Right kidney (tissue), 1 donor: ENCODE measurements at regions not wholly inside any gene's neighbourhood (a gene's known extent, or its start where the extent isn't known, plus 50 kb on each side); places are given as distances from the start of the nearest gene placed in this dataset.

Source experiments
- DNase-seq: peaks from one replicate; pipeline ENCODE4 v3.0.0-alpha.2; 2016

DNA sequence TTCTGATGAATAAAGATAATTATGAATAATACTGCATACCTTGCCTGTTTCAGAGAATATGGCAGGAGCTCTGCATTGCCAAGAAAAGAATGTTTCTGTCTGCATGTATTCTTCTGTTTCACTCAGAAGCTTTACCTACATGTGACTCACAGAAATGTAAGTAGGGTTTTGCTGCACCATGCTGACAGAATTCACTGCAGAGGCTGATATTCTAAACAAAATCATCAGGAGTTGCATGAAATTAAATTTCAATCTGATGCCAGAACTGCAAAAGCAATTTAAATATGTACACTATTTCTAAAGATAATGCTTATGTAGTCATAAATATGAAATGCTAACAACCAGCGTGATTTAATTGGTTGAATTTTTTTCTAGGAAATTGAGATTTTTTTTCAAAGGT is 332.8 kb upstream of the FSHR start:
- DNase-seq = no peak

DNA sequence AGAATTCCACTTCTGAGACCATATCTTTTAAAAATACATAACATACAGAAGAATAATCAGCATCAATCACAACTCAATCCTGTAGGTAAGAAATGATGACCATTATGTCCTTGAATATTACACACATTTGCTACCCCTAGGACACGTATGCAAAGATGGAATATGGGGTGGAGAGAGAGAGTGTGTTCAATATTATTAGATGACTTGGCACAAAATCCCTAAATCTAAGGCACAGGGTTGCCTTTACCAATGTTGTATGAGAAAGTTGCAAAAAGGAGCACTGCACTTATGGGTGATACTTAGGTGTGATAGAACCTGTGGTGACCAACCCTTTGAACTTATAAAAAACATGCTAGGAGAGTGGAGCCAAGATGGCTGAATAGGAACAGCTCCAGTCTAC is 326.2 kb upstream of the FSHR start:
- DNase-seq = no peak

DNA sequence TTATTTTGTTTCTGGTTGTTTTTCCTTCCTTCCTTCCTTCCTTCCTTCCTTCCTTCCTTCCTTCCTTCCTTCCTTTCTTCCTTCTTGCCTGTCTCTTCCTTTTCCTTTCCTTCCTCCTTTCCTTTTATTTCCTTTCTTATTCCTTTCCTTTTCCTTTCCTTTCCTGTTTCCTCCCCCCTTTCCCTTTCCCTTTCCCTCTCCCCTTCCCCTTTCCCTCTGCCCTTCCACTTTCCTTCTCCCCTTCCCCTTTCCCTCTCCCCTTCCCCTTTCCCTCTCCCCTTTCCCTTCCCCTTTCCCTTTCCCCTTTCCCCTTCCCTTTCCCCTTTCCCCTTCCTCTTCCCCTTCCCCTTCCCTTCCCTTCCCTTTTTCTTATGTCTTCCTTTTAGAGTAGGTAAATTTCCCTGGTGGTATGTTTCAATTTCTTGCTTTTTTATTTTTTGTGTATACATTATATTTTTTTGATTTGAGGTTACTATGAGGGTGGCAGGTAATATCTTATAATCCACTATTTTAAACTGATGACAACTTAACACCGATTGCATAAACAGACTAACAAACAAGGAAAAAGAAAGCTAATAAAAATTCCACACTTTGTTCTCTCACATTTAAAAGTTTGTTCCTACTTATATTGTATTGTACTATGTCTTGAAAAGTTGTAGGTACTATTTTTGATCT is 311.0 kb upstream of the FSHR start:
- no peak for DNase-seq

DNA sequence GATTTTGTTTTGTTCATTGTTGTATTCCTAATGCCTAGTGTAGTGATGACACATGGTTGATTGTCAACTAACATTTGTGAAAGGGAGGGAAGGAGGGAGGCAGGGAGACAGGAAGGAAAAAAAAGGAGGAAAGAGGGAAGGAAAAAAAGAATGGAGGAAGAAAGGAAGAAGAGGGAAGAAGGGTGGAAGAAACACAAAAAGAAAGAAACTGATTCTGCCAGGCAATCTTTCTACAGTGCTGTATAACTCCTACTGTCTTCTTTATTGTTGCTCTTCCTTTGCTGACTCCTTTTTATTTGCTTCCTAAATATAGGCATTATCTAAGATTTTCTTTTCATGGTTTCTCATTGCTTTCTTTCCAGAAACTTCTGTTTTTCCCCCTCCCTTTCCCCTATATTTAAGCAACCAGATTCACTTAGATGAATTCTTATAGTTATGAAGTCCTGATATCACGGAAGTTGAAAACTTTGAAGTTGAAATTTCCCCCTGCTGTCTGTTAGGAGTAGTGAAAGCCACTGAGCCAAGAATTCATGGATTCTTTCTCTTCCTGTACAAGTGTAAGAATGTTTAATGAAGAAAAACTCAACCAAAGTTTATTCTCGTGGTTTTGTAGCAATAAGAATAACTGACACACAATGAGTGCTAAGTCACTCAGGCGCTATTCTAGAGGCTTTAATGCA is 305.1 kb upstream of the FSHR start:
- DNase-seq = no peak

DNA sequence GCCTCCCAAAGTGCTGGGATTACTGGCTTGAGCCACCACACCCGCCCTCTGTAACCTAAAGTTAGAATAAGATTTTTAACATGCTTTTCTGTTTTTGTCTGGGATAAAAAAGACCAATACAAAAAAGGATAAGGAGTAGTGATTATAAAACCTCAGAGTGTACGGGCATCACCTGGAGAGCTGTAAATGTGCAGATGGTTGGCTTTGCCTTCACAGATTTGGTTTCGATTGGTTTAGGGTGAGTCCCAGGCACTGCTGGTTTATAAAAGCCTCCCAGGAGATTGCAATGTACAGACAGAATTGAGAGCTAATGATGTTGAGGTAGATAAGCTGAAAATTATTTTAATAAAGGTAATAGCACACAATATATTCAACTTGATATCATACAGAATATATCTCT is 289.7 kb upstream of the FSHR start:
- no peak for DNase-seq

DNA sequence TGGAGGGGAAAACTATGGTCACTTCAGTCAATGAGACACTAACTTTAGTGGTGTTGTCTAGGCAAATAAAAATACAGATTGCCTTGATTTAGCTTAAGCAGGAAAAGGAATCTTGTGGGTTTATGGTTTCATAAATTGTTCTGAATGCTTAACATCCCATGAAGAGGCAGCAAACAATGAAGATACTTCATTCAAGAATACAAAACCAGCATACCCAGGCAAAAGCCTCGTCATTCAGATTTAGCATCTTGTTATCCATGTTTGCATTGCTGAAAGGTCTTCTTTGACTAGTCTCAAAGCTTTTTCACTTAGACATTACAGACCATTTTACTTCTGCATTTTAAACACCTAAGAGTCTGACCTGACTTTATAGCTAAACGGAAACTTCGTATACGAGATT is 272.7 kb upstream of the FSHR start:
- no peak for DNase-seq

DNA sequence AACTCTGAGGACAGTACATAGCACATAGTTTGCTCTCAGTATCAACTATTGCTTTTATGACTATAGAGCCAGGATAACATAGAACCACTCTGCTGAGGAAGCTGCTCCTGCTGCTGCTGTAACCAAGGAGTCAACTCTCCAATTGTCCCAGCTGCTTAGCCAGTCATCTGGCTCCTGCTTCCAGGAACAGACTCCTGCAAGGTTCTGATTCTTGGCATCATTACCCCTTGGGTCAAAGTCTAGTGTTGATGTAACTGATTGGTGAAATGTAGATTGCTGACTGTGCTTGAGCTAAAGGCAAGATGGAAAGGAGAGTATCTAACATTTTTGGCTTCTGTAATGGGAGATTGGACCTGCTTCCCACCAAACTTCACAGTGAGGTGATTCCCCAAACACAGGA is 261.9 kb upstream of the FSHR start:
- DNase-seq = no peak

DNA sequence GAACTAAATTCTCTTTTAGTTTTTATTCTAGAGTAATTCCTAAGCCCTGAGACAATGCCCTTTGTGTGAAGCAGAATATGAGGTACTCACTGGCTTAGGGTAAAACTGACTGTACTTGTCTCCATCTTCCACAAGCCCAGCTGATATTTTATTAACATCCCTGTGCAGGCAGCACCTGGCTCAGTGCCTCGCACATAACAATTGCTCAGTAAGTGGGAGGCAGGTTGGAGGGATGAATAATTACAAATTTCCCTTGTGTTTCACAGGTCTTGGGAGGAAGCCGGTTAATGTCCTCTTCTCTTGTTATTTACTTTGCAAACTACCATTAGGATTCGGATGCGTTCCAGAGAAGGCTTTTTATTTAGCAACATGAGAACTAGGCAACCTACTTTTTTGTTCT is 249.8 kb upstream of the FSHR start:
- no peak for DNase-seq

DNA sequence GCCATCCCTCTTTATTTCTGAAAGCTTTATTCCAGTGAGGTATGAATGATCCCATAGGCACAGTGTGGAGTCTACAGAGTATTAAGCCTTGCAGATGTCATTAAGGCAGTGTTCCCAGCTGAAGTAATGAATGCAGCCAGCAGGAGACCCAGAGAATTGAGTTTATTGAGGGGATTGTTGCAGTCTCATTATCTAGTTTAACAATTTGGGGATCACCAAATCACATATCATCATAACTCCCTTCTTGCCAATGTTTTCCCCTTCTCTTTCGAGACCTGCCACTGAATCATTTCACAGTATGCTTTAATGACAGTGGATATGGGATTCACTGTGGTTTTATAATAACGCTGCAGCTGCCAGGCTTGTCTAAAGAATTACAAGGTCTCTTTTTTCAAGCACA is 249.3 kb upstream of the FSHR start:
- no peak for DNase-seq

DNA sequence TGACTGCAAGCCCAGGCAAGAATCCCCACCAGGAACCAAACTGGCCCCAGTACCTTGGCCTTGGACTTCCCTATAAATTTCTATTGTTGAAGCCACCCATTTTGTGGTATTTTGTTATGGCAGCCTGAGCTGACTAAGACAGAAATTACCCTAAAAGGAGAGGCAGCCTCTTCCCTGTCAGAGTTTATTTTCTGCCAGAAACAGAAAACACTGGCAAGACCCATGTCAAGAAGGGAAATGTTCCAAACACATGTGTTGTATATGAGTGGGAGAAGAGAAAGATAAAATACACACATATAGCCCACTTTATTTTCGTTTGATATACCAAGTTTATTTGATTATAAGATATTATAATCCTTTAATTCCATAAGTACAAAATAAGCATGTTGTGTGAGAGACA is 225.1 kb upstream of the FSHR start:
- no peak for DNase-seq

DNA sequence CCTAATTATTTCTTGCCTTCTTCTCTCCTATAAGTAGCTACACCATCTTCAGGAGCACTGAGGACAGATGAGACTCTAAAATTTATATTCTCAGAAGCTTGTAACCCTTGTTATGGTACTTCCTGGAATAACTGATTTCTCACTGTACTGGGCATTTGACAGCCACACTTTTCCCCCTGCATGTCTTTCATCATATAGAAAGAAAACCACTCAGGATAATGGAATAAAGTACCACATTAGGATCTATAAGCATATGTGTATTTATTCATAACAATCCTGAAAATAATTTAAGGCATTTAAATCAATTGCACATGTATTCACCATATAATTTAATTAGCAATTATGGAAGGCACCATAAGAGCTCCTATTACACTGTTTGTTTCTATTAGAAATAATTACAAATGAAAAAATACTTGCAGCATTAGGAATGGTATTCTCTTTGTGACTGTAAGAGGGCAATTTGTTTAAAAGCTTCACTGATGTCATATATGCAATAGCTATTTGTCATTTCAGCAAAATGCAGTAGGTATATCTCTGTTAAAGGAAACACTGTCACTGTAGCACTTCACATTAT is 216.9 kb upstream of the FSHR start:
- DNase-seq = no peak

DNA sequence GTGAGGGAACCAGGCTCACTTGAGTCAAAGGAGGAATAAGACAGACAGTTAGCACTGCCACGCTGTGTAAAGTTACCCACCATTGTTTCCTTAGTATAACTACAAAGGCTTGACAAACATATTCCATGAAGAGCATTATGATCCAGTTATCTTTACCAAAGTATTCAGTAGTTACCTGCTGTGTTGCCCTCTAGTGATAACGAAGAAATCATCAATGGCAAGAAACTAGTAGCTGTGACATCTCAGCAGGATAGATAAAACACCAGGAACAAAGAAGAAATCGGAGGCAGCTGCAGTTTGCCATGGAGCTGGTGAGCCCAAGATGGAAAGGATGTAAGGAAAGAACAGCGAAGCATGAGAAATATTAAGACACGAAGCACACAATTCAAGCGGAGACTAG is 215.3 kb upstream of the FSHR start:
- no peak for DNase-seq

DNA sequence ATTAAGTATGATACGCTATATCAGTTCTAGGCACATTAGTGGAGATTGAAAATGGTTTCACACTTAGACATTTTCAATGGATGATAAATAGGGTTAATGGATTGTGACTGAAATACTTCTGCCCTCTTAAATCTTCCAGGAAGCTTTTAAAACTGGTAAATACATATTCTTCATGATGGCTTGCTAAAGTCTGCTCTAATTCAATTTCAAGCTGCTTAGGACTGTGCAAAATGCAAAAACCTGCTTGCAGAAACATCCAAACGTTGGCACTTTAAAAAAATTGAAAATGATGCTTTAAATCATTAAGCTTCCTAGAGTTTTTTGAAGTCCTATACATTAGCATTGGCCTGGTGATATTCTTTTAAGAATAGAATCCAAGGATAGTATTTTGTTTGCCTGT is 214.8 kb upstream of the FSHR start:
- no peak for DNase-seq

DNA sequence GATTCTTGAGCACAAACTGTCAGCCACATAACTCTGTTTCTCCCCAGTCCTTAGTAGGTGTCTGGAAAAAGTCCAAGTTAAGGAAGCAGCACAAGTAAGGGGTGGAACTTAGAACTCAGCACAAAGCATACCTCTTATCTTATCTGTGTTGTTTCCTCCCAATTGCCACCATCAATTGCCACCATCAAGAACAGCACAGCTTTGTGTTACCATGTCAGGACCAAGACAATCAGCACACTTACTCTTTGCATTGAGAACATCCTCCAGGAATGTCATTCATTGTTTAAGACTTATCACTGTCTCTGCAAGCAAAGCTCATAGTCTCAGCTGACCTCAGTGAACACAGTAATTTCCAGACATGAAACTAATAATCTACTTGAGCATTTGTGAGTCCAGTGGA is 212.7 kb upstream of the FSHR start:
- DNase-seq = no peak

DNA sequence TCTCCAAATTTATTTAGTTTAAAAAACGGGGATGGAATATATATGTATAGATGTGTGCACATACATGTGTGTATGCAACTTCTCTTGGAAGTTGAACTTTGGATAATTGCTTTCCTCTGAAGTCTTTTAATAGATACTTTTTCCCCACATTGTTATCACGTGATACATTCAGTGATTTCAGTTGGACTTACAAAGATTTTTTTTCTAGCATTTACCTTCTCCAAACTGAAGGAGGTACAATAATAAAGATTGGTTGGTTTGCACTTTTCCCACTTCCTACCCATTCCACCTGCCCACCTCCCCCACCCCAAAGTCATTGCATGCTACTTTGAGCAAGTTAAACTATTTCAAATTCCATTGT is 206.1 kb upstream of the FSHR start:
- DNase-seq = no peak

DNA sequence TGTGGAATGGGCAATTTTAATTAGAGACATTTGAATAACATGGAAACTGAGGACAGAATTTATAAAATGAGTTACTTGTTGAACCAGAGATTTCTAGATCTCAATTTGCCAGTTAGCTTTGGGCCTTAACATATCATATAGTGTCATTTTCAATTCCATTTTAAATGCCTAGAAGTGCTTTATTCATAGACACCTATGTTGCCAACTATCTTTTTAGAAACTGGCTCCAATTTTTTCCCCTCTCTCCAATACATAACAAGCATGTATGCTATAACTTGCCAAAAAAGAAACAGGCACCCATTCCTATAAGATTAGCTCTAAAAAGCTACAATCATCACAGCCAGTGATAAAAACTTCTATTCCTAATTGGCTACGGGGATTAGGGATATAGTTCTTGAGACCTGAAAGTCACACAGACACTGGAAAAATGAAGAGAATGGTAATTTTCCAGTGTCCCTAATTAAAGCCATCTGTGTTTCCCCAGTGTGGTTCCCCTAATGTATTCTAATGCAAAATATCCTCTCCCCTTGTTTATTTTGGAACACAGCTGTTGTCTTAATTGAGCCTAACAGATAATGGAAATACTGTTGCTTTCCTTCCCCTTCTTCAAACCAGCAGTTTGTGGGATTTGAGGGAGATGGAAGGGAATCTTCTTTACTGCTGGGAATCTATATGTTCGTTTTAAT is 205.5 kb upstream of the FSHR start:
- DNase-seq = no peak

DNA sequence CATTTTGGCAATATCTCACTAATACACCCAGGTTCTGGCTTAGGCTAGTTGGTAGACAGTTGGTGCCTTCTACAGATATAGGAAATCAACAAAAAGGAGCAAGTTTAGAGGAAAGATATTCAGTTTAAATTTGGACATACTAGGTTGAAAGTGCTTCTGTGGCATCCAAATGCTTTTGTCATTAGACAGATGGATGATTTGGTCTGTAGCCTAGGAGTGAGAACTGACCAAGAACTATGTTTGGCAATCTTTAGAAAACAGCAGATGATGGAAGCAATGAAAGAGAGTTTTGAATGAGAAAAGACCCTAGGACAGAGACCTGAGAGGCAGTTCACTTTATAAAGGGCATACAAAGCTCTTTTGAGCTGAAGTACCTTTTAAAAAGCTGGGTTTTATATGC is 201.3 kb upstream of the FSHR start:
- no peak for DNase-seq

DNA sequence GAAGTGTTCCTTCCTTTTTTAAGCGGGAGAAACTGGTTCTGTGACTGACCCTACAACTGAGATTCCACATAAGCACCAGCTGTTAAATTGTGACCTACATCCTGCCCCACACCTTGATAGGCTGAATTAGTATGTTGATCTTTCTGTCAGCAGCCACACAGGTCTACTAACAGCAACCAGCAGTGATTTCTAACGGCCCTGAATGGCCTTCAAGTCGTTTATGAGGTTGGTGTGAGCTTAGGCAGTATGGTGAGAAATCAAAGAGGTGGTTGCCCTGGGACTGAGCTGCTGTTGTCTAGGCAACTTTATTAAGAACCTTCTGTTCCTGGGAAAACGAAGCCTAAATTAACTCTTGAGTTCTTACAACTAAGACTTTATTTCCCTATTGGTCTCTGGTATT is 197.2 kb upstream of the FSHR start:
- no peak for DNase-seq

DNA sequence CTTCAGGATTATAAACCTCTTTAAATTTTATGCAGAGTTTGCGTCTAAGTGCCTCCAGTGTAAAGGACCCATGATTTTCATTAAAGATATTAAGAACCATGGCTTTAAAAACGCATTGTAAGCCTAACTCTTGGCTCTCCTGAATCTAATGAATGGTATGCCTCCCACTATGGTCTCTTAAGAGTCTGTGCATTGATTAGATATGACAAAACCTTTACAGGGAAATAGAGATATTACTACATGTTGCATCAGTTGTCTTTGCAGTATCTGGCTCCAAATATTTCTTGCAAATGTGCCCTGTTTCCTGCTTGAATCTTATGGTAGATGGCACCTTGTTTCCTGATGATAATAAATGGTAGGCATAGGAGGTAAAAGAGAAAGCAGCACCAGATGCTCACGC is 189.3 kb upstream of the FSHR start:
- no peak for DNase-seq

DNA sequence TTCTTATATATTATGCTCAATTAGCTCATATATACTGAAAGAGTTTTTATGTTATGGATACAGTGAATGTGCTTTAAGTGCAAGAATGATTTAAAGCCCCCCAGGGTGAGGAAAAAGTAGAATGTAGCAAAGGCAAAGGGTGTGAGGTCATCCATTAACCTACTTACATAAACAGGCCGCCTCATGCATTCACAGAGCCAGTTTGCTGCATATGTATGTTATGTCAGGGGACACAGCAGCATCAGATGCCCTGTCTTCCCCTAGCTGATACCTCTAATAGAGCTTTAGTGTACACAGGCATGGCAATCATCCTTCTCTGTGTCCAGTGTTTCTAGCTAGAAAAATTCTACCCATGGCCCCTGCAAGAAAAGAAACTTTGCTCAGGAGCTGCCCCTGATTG is 187.8 kb upstream of the FSHR start:
- no peak for DNase-seq

DNA sequence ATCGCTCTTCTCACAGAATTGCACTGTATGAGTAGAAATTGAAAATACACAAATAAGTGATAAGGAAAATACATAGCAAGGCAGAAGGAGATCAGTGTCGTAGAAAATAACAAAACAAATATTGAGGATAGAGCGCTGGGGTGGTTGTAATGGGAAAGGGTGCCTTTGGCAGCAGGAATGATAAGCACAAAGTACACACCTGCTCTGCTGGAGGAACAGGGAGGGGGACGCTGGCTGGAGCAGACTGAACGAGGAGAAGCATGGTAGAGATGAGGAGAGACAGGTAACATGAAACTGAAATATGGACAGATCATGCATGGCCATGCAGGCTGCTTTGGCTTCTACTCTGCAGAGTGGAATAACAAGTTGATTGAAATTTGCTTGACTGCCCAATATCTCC is 181.2 kb upstream of the FSHR start:
- DNase-seq = no peak

DNA sequence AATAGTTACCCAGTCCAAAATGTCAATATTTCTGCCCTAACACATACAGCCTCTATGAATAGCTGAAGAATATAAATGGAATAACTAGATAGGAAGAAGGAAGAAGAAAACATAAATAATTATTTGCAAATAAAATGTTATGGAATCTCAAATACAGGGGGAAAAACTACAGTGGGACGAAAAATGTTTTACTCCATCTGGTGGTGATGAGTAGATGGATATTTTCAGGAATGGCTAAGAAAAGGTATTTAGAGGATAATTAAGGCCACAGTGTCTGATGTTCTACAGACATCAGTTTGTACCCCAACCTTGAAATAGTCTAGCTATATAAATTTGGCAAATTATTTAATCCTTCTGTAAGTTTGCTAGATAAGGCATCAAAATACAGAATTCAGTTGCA is 178.1 kb upstream of the FSHR start:
- no peak for DNase-seq

DNA sequence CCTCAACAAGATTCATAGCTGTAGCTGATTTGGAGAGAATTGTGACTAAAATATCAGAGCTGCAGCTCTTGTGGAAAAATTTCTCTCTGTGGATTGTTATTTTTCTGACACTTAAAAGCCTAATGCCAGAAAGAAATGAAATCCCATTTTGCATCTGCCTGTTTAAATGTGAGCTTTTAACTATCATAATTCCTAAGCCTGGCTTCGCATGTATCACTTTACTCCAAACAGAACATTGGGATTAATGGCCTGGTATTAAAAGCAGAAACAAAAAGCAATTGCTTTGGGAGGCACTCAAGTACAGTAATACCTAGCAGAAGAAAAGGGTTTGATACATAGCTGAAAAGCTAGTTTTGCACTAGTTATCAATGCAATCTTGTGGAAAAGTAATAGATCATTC is 164.2 kb upstream of the FSHR start:
- no peak for DNase-seq

DNA sequence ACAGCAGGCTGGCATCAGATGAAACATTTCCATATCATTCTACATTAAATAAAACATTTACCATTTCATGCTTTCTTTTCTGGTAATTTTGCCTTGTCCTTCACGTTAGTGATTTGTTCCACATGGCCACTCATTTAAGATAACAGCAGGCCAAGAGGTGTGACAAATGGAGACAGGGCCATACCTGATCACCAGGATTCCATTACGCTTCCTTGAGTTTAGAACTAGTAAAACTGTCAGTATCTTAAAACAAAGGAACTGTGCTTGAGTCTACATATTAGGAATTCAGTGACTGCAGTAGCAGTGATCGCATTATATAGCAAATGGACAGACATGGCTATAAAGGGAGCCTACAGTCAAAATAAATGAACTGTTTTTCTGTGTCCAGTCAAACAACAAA is 155.1 kb upstream of the FSHR start:
- DNase-seq = peak; percentile 2
